ENCODE measurements at regions not wholly inside any gene's neighbourhood (a gene's known extent, or its start where the extent isn't known, plus 50 kb on each side); places are given as distances from the start of the nearest gene placed in this dataset.

DNA sequence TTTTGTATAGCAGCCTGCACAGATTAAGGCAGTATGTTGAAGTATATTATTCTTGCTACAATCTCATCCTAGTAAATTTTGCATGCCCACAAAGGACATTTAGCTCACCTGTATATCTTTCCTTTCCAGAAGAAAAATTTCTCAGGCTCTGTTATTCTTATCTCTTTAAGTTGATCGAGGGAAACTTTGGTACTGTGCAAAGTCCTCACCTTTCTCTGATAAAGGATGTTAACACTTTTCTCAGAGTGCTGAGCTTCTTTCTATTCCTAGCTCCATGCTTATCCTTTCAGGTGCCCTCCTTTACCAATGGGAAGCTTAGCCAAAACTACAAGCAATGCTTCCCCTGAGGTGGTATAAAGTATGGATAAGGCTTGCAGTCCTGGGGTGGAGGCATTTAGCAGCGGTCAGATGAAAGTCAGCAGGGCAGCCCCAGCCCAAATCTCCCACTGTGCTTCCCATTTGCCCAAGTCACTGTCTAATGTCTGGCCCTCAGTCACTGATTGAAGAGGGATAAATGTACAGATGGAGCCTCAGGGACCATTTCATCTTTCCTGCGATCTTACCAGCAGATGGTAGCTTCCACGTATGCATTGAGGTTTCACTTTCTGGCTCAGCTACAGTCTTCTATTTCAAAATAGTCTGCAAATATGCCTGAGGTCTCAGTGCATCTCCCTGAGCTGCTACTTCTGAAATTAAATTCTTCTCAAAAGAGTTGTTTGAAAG, 127.8 kb upstream of the P2RY1 start:
- DNase-seq (ENCODE audit: low read depth), result peak; percentile 49
- H3K4me3 ChIP-seq (ENCODE audit: low read depth, low read length), result peak overlapping the region; percentile 3
- TF ChIP-seq, protein P1, sequence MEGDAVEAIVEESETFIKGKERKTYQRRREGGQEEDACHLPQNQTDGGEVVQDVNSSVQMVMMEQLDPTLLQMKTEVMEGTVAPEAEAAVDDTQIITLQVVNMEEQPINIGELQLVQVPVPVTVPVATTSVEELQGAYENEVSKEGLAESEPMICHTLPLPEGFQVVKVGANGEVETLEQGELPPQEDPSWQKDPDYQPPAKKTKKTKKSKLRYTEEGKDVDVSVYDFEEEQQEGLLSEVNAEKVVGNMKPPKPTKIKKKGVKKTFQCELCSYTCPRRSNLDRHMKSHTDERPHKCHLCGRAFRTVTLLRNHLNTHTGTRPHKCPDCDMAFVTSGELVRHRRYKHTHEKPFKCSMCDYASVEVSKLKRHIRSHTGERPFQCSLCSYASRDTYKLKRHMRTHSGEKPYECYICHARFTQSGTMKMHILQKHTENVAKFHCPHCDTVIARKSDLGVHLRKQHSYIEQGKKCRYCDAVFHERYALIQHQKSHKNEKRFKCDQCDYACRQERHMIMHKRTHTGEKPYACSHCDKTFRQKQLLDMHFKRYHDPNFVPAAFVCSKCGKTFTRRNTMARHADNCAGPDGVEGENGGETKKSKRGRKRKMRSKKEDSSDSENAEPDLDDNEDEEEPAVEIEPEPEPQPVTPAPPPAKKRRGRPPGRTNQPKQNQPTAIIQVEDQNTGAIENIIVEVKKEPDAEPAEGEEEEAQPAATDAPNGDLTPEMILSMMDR (IDR thresholded peaks at IDR 0.05; ENCODE audit: insufficient read depth, low read depth, low read length, missing control alignments), result no peak

DNA sequence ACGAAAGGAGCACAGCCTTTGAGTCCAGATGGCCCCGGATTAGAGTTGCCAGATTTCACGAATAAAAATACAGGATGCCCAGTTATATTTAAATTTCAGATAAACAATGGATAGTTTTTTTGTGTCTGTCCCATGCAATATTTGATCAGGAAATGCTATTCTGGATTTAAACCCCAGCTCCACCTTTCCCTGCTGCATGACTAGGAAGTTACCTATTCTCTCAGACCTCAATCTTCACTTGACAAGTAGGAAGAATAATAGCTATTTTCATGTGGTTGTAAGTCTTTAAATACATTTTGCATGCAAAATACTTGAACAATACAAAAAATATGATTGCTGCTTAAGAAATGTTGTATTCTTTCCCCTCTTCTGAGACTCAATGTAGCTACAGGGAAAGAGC, 125.3 kb upstream of the P2RY1 start:
- no peak for DNase-seq (ENCODE audit: low read depth)
- TF ChIP-seq, protein P1 (IDR thresholded peaks at IDR 0.05; ENCODE audit: insufficient read depth, low read depth, low read length, missing control alignments), result no peak
- H3K4me3 ChIP-seq (ENCODE audit: low read depth, low read length), result no peak overlapping the region

DNA sequence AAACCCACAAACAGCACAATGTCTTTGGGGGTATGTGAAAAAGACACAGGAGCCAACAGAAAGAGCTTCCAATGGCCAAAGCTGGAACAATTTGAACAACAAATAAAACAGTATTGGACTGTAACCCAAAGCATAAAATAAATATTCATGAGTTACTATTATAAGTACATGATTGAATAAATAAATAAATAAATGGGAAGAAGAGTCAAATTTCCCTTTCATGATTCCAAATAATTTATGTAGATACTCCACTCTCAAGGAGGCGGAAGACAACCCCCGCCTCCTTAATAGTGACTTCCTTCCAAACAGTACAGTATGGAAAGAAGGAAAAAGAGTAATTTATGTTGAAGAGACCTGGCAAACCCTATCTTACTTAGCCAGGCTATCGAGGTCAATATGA, 124.4 kb upstream of the P2RY1 start:
- TF ChIP-seq, protein P1 (IDR thresholded peaks at IDR 0.05; ENCODE audit: insufficient read depth, low read depth, low read length, missing control alignments), result no peak
- no peak overlapping the region for H3K4me3 ChIP-seq (ENCODE audit: low read depth, low read length)
- DNase-seq (ENCODE audit: low read depth), result no peak

DNA sequence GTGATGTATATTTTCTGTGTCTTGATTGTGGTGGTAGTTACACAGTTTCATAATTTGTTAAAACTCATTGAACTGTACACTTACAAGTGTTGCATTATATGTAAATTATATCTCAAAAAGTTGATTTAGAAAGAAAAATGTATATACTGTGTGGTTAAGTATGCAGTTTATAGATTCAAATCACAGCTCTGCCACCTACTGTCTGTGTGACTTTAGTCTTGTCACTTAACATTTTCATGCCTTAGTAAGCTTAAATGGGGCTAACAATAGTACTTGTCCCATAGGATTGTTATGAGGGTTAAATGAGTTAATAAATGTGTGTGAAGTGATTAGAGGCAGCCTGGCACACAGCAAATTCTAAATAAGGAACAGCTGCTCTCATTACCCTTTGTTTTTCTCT, 120.9 kb upstream of the P2RY1 start:
- TF ChIP-seq, protein P1 (IDR thresholded peaks at IDR 0.05; ENCODE audit: insufficient read depth, low read depth, low read length, missing control alignments), result no peak
- no peak overlapping the region for H3K4me3 ChIP-seq (ENCODE audit: low read depth, low read length)
- no peak for DNase-seq (ENCODE audit: low read depth)

DNA sequence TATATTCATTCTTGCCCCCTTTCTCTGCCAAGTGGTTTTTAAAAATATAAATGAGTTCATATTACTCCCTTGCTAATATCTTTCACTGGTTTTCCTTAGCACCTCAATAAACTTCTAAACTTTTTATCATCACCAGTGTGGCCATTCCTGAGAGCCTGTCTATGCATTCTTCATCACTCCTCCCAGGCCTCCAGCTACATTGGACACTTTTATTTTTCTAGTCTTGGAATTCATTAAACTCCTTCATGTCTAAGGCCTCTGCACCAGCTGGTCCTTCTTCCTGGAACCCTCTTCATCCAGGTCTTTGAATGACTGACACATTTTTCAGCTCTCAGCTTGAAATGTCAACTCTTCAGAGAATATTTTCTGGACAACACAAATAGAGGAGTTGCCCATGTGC, 120.4 kb upstream of the P2RY1 start:
- TF ChIP-seq, protein P1 (IDR thresholded peaks at IDR 0.05; ENCODE audit: insufficient read depth, low read depth, low read length, missing control alignments), result no peak
- no peak overlapping the region for H3K4me3 ChIP-seq (ENCODE audit: low read depth, low read length)
- DNase-seq (ENCODE audit: low read depth), result no peak

DNA sequence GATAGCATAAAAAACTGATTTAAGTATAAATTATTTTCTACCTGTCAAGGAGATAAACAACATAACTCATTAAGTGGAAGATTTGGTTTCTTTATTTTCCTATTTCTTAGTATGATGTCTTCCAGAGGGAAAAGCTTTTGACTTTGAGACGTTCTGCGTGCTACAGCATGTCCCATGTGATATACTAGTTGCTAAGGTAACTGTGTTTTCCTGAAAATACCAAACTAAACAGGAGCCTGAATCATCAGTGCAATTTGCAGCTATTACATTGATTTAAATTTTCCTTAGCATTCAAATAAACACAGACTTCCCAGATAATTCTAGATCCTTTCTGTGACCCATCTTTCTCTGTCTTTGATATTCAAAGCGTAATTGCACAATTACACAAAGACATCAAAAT, 117.7 kb upstream of the P2RY1 start:
- no peak for DNase-seq (ENCODE audit: low read depth)
- TF ChIP-seq, protein P1 (IDR thresholded peaks at IDR 0.05; ENCODE audit: insufficient read depth, low read depth, low read length, missing control alignments), result no peak
- H3K4me3 ChIP-seq (ENCODE audit: low read depth, low read length), result no peak overlapping the region

DNA sequence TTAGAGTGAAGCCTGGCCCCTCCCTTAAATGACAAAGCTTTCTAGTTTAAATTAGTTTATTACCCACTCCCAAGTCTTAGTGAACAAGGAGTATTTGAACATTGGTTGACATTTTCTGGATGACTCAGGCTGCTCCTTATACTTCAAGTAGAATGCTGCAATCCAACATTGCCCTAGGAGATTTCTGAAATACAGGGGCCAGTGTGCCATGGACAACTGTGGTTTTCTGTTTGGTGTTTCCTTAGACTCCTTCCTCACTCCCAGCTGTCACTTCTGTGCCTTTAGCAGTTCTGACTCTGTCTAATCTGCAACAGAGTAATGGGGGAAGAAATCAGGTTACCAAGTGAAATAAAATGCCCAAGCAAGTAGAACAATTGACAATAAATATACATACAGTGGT, 116.1 kb upstream of the P2RY1 start:
- H3K4me3 ChIP-seq (ENCODE audit: low read depth, low read length), result no peak overlapping the region
- DNase-seq (ENCODE audit: low read depth), result no peak
- TF ChIP-seq, protein P1 (IDR thresholded peaks at IDR 0.05; ENCODE audit: insufficient read depth, low read depth, low read length, missing control alignments), result no peak
